ENCODE measurements at regions not wholly inside any gene's neighbourhood (a gene's known extent, or its start where the extent isn't known, plus 50 kb on each side); places are given as distances from the start of the nearest gene placed in this dataset.

- TF ChIP-seq CTCF (IDR thresholded peaks at IDR 0.05; ENCODE audit: low read depth, low read length) (no peak), MAX (IDR thresholded peaks at IDR 0.05; ENCODE audit: low read depth, low read length) (no peak), POLR2A (IDR thresholded peaks at IDR 0.05; ENCODE audit: extremely low read depth, insufficient read length) (no peak)
Observed at GRCh38 chr3:24829011-24829581, 334.4 kb upstream of the THRB start.

Measured in NB4 (cell line).